Activated naive CD4-positive, alpha-beta T cell treated with anti-CD3 and anti-CD28 coated beads, Interleukin-2, amount 10 ng/mL, durations not matched to agents 7 days and 5 days (primary cell): ENCODE measurements at regions not wholly inside any gene's neighbourhood (a gene's known extent, or its start where the extent isn't known, plus 50 kb on each side); places are given as distances from the start of the nearest gene placed in this dataset.

Source experiments
- CTCF ChIA-PET: fragments of 350-600 bp; sonication (Branson Sonifier 250); formaldehyde crosslinking; loops from one replicate; lab custom pipeline; 2021; ENCODE audit warnings: antibody characterized with exemption; lab: Charles Lee
- DNase-seq: peaks from one replicate; pipeline ENCODE4 v3.0.0-alpha.2; 2020
- H3K27ac Mint-ChIP-seq: one replicate; pipeline ENCODE4 v1.8.0; 2021; ENCODE audit warnings: mild to moderate bottlenecking, moderate library complexity, mixed read lengths
- H3K27me3 Mint-ChIP-seq: one replicate; pipeline ENCODE4 v1.8.0; 2021; ENCODE audit warnings: mild to moderate bottlenecking, mixed read lengths
- H3K36me3 Mint-ChIP-seq: one replicate; pipeline ENCODE4 v1.8.0; 2021; ENCODE audit warnings: mixed read lengths
- H3K4me1 Mint-ChIP-seq: one replicate; pipeline ENCODE4 v1.8.0; 2021; ENCODE audit warnings: mixed read lengths
- H3K4me3 Mint-ChIP-seq: one replicate; pipeline ENCODE4 v1.8.0; 2021; ENCODE audit warnings: mild to moderate bottlenecking, moderate library complexity, mixed read lengths
- H3K9me3 Mint-ChIP-seq: one replicate; pipeline ENCODE4 v1.8.0; 2021; ENCODE audit warnings: mixed read lengths

DNA sequence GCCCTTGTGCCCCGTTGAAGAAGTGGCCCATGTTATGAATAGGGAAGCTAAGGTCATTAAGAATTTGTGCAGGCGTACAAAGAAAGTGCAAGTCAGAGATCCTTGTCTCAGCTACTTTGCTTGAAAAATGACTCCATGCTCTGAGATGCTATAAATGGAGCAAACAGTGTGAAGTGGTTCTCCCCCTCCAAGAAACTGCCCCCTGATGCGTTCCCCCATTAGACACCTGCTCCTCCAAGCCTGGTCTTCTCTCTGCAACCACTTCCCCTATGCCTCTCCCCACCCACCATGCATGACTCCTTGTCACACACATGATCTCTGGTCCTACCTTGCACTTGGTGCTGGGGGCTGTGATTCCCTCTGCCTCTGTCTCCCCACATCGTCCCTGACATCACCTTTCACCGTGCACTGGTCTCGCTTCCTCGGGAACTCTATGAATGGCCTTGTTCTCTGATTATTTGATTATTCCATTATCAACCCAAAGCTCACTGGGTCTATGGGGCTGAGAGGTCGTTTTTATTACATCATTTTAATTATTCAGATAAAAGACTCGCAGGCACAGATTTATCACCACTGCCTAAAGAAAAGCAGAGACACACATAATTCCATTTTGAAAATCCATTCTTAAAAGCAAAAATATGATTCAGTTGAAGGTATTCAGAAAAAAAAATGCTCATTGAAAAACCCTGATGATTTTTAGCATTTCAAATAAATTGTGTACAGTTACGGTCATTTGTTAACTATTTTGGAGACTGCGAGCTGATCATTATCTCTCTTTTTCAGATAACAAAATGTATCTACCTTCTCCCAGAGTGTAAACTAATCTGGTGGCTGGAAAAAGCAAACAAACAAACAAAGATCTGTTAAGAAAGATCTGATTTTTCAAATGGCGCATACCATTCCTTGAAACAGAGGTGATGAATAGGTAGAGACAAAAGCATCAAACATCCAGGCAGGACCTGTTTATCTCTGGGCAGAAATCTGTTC lies 294.9 kb downstream of the SOX11 start:
- no peaks in the 10 kb centered on the region for H3K4me1 Mint-ChIP-seq

DNA sequence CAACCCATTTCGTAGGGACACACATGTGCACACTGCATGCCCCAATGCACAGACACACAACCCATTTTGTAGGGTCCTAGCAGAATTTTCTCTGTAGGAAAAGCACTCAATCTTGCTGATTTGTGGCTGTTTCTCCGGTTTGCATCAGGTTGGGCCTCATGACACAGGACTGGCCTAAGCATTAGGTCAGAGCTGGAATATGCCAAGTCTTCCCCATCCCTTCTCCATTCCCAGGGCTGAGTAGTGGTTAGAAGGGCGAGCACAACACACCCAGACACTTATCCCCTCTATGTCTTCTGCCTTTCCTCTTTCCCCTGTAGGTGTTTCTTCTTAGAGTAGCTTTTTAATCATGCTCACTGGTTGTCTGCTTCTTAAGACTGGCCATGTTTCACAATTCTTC lies 295.9 kb downstream of the SOX11 start:
- CTCF ChIA-PET = no interaction called here
- no peak for DNase-seq
- H3K9me3 Mint-ChIP-seq = peaks cover 2% of the 10 kb centered on the region
- no peaks in the 10 kb centered on the region for H3K27me3 Mint-ChIP-seq
- no peaks in the 10 kb centered on the region for H3K4me1 Mint-ChIP-seq
- no peaks in the 10 kb centered on the region for H3K36me3 Mint-ChIP-seq
- no peak overlapping the region for H3K4me3 Mint-ChIP-seq
- no peak overlapping the region for H3K27ac Mint-ChIP-seq

More for the DNA sequence above, 294.9 kb downstream of the SOX11 start:
- Mint-ChIP-seq H3K36me3 (no peaks in the 10 kb centered on the region), H3K9me3 (peaks cover 2% of the 10 kb centered on the region), H3K27ac (no peak overlapping the region), H3K27me3 (no peaks in the 10 kb centered on the region), H3K4me3 (no peak overlapping the region)
- CTCF ChIA-PET = no interaction called here
- no peak for DNase-seq

DNA sequence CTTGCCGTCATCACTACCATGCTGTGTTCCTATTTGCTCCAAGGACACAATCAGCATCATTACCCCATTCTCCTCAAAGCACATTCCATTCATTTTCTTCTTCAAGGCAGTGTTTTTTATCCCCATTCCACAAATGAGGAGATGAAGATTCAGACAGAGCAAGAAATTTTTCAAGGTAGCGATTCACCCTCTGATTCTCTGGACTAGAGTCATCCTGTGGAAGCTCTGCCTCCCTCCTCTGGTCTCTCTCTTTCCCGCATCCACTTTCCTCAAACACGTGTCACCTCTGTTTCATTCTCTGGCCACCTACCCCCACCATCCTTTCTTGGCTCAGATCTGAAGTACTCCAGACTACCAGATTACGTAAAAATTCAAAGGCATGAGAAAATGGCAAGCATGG lies 297.9 kb downstream of the SOX11 start:
- no peak overlapping the region for H3K27ac Mint-ChIP-seq
- CTCF ChIA-PET = no interaction called here
- no peaks in the 10 kb centered on the region for H3K4me1 Mint-ChIP-seq
- H3K4me3 Mint-ChIP-seq = no peak overlapping the region
- no peaks in the 10 kb centered on the region for H3K27me3 Mint-ChIP-seq
- no peaks in the 10 kb centered on the region for H3K36me3 Mint-ChIP-seq
- H3K9me3 Mint-ChIP-seq = peaks cover 2% of the 10 kb centered on the region
- no peak for DNase-seq

DNA sequence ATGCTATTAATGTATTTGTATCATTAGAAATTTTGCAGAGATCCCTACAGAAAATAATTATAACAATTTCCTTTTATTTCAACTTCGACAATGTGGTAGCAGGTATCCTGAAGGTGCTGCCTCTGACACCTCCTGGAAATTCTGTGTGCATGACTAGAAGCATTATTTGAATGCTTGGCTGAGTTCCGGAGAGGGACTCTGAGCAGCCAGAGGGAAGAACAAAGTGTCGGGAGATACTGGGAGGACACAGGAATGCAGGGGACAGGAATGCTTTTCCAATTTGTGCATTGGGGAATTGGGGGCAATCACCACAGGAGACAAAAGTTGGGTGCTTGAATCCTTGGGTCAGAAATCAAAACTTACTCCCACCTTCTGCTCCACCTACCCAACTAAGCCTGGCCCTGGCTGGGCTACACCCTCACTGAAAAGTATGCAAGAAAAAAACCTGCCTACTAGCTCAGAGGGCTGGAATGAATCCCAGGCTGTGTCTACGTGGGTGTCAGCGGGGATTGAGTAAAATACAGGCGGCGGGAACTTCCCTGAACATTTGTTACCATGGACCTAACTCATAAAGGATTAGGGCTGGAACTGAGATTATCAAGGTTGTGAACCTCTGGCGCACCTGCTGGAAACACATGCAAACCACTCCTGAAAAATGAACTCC lies 299.3 kb downstream of the SOX11 start:
- peaks cover 2% of the 10 kb centered on the region for H3K9me3 Mint-ChIP-seq
- no peak overlapping the region for H3K27ac Mint-ChIP-seq
- no peaks in the 10 kb centered on the region for H3K27me3 Mint-ChIP-seq
- no peaks in the 10 kb centered on the region for H3K36me3 Mint-ChIP-seq
- CTCF ChIA-PET = no interaction called here
- H3K4me3 Mint-ChIP-seq = no peak overlapping the region
- no peaks in the 10 kb centered on the region for H3K4me1 Mint-ChIP-seq
- no peak for DNase-seq

DNA sequence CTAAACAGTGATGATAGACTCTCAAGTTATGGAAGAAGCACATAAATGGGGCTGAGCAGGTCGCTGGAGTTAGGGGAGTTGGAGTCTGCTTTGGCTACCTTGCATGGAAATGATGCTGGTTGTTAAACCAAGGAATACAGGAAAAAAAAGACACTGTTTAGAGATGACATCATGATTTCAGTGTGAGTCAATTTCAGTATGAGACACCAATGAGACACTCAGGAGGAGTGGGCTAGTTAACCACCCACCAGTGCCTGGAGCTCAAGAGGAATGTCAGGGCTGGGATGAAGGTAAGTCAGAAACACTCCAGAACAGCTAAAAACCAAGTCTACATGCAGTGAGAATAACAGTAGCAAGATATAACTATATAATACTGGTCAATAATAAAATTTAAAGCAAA lies 303.6 kb downstream of the SOX11 start:
- DNase-seq = no peak
- no peaks in the 10 kb centered on the region for H3K4me1 Mint-ChIP-seq
- no peak overlapping the region for H3K27ac Mint-ChIP-seq
- H3K27me3 Mint-ChIP-seq = no peaks in the 10 kb centered on the region
- CTCF ChIA-PET = no interaction called here
- no peaks in the 10 kb centered on the region for H3K9me3 Mint-ChIP-seq
- H3K4me3 Mint-ChIP-seq = no peak overlapping the region
- H3K36me3 Mint-ChIP-seq = no peaks in the 10 kb centered on the region

DNA sequence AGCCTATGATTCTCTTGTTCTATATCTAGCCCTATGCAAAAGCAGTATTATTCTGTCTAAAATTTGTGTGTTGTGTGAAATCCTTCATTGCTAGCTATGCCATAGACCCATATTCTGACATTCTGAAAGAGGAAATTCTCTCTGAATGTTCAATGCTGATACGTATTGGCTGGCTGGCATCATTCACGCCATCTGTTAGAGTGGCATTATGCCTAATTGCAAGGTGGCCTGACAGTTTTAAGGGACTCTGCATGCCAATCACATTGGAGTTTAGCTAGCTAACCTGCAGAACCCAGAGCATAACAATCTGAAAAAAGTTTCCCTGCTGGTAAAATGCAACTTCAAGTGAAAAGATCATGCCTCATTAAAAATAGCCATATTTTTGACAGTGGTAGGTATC lies 316.0 kb downstream of the SOX11 start:
- Mint-ChIP-seq H3K36me3 (no peaks in the 10 kb centered on the region), H3K9me3 (no peaks in the 10 kb centered on the region), H3K4me3 (no peak overlapping the region), H3K4me1 (no peaks in the 10 kb centered on the region), H3K27me3 (no peaks in the 10 kb centered on the region), H3K27ac (no peak overlapping the region)
- CTCF ChIA-PET = no interaction called here
- no peak for DNase-seq

DNA sequence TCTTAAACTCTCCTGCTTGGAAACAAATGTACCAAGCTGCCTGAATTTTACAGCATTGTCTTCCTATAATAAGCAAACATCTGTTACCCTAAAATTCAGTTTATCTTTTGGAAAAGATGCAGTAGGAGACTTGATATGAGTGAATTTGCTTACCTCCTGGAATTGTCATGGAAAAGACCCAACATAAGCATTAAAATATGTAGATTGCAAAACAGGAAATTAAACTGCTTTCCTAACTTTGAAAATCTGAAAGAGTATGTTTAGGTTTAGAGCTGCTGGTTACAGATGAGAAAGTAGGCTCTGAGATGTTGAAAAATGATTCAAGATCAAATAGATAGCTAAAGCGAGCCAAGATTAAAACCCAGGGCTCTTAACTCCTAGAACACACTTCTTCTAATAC lies 316.5 kb downstream of the SOX11 start:
- Mint-ChIP-seq H3K27ac (no peak overlapping the region), H3K27me3 (no peaks in the 10 kb centered on the region), H3K36me3 (no peaks in the 10 kb centered on the region), H3K9me3 (no peaks in the 10 kb centered on the region), H3K4me3 (no peak overlapping the region), H3K4me1 (no peaks in the 10 kb centered on the region)
- DNase-seq = no peak
- CTCF ChIA-PET = no interaction called here

DNA sequence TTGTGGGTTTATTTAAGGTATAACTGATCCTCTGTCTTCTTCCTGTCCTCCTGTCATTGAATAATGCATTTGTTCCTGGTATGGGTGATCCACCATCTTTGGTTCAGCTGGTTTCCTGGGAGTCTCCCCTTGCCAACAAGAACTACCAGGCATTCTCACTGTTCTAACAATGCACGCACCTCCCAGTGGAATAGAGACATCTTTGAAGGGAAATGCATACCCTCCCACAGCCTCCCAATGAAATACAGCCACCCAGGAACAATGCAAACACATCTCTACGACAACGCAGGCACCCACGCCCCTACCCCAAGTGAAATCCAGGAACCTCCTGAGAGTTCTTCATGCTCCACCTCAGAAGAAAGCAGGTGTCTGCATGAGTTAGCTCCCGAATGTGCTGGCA lies 318.0 kb downstream of the SOX11 start:
- no peaks in the 10 kb centered on the region for H3K27me3 Mint-ChIP-seq
- H3K9me3 Mint-ChIP-seq = no peaks in the 10 kb centered on the region
- H3K36me3 Mint-ChIP-seq = no peaks in the 10 kb centered on the region
- DNase-seq = no peak
- H3K27ac Mint-ChIP-seq = no peak overlapping the region
- CTCF ChIA-PET = no interaction called here
- H3K4me3 Mint-ChIP-seq = no peak overlapping the region
- no peaks in the 10 kb centered on the region for H3K4me1 Mint-ChIP-seq

DNA sequence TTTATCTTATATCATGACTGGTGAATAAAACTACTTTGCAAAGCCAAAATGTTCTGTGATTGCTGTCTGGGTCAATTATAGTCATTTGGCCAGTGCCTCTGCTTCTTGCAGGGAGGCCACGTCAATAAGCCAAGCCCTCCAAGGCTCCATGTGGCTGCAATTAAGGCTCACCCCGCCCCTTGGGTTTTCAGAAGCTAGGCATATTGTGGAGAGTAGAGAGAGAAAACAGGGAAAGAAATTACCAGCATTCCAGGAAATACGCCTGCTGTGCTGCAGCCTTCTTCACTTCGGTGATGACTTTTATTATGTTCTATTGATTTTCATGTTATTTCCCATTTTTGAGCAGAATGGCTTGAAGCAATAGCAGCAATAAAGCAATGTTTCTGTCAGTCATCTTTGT lies 319.7 kb downstream of the SOX11 start:
- no peaks in the 10 kb centered on the region for H3K9me3 Mint-ChIP-seq
- CTCF ChIA-PET = no interaction called here
- no peak for DNase-seq
- no peak overlapping the region for H3K4me3 Mint-ChIP-seq
- no peak overlapping the region for H3K27ac Mint-ChIP-seq
- H3K4me1 Mint-ChIP-seq = no peaks in the 10 kb centered on the region
- no peaks in the 10 kb centered on the region for H3K27me3 Mint-ChIP-seq
- H3K36me3 Mint-ChIP-seq = no peaks in the 10 kb centered on the region

DNA sequence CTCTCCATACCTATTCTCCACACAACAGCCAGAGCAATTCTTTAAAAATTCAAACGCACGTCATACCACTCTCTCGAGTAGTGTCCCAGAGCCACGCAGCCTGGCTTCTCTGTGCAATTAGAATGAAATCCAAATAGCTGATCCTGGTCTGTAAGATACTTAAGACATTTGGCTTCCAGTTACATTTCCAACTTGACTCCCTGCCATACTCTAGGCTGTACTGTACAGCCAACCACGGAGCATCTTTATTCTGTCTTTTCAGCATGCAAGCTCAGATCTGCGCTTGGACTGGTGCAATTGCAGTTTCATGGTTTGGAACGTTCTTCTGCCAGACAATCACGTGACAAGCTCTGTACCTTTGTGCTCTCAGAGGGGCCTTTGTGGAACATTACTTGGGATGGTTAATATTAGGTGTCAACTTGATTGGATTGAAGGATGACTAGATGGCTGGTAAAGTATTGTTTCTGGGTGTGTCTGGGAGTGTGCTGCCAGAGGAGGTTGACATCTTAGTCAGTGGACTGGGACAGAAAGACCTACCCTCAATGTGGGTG lies 325.6 kb downstream of the SOX11 start:
- DNase-seq = no peak
- Mint-ChIP-seq H3K4me3 (no peak overlapping the region), H3K4me1 (no peaks in the 10 kb centered on the region), H3K9me3 (no peaks in the 10 kb centered on the region), H3K27me3 (no peaks in the 10 kb centered on the region), H3K27ac (no peak overlapping the region), H3K36me3 (no peaks in the 10 kb centered on the region)
- CTCF ChIA-PET = no interaction called here

DNA sequence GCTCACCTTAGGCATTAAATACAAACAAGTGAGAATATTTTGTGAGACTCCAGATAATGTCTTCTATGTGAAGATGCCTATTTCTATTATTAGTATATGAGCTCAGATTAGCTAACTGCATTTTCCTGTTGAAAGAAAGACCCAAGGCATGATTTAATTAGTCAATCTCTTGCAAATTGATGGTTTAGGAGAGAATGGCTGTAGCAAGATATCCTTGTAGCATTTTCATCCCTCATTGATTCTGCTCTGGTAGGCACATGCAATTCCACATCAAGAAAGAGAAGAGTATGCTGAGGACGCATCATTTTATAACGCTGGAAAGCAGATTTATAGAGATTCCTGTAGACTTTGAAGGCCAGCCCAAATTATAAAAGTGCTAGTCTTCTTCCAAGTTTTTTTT lies 332.0 kb downstream of the SOX11 start:
- Mint-ChIP-seq H3K4me1 (no peaks in the 10 kb centered on the region), H3K9me3 (no peaks in the 10 kb centered on the region), H3K27me3 (no peaks in the 10 kb centered on the region), H3K27ac (no peak overlapping the region), H3K4me3 (no peak overlapping the region), H3K36me3 (no peaks in the 10 kb centered on the region)
- CTCF ChIA-PET = no interaction called here
- DNase-seq = no peak

DNA sequence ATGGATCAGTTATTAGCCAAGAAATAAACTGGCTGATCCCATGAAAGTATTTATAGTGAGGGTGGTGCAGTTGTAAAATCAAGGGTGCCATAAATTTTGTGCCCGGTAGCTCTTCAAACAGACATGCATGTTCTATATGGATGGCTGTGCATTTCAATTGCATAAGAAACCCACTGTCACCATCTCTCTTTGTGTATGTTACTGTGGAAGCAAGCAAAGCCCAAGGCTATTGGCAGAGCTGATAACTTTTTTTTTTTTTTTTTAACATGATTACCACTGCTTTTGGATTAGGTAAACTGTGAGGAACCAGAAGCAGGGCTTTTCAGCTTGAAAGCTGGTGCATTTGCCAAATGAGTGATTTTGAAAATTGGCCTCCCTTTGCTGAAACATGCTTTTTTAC lies 332.6 kb downstream of the SOX11 start:
- Mint-ChIP-seq H3K36me3 (no peaks in the 10 kb centered on the region), H3K27me3 (no peaks in the 10 kb centered on the region), H3K9me3 (peaks cover 2% of the 10 kb centered on the region), H3K27ac (no peak overlapping the region), H3K4me1 (no peaks in the 10 kb centered on the region), H3K4me3 (no peak overlapping the region)
- no peak for DNase-seq
- CTCF ChIA-PET = no interaction called here

DNA sequence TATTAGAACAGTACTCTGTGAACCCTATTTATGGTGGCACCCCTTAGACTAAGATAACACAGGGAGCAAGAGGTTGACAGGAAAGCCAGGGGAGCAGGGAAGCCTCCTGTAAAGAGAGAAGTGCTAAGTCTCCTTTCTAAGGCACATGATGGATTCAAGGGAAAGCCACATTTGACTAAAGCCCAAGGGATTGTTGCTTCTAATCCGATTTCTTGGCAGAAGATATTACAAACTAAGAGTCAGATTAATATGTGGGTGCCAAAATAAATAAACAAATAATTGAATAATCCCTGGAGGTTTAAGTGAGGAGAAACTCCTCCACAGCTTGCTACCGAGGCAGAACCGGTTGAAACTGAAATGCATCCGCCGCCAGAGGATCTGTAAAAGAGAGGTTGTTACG lies 333.2 kb downstream of the SOX11 start:
- no peak overlapping the region for H3K4me3 Mint-ChIP-seq
- no peaks in the 10 kb centered on the region for H3K4me1 Mint-ChIP-seq
- CTCF ChIA-PET = no interaction called here
- H3K27me3 Mint-ChIP-seq = no peaks in the 10 kb centered on the region
- peaks cover 4% of the 10 kb centered on the region for H3K9me3 Mint-ChIP-seq
- H3K27ac Mint-ChIP-seq = no peak overlapping the region
- H3K36me3 Mint-ChIP-seq = no peaks in the 10 kb centered on the region
- no peak for DNase-seq

DNA sequence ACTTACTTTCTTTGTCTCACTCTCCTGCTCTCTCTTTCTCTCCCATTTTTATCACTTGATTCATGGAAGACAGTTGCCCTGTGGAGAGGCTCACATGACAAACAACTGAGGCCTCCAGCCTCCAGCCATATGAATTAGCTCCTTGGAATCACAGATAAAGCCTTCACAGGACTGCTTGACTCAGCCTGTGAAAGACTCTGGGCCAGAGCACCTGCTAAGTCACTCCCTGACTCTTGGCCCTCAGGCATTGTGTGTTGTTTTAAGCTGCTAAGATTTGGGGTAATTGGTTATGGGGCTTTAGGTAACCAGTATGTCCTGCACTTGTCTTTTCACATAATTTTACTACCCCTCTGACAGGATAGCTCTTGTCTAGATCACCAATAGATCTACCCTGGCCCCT lies 334.9 kb downstream of the SOX11 start:
- H3K27me3 Mint-ChIP-seq = no peaks in the 10 kb centered on the region
- CTCF ChIA-PET = no interaction called here
- H3K4me1 Mint-ChIP-seq = no peaks in the 10 kb centered on the region
- peaks cover 4% of the 10 kb centered on the region for H3K9me3 Mint-ChIP-seq
- no peak for DNase-seq
- no peak overlapping the region for H3K27ac Mint-ChIP-seq
- no peak overlapping the region for H3K4me3 Mint-ChIP-seq
- no peaks in the 10 kb centered on the region for H3K36me3 Mint-ChIP-seq
